Astrocyte (in vitro differentiated cells and primary cell): ENCODE measurements at regions not wholly inside any gene's neighbourhood (a gene's known extent, or its start where the extent isn't known, plus 50 kb on each side); places are given as distances from the start of the nearest gene placed in this dataset.

Experiments
- DNase-seq: peaks from one replicate; pipeline ENCODE4 v3.0.0-alpha.2; 2010; ENCODE audit warnings: low read depth
- FAIRE-seq: peaks from 2 replicates; lab custom pipeline; 2011; peaks lifted over from hg19 to GRCh38; lab: Jason Lieb, UNC
- H2AFZ ChIP-seq: 2 replicates; pipeline ENCODE4 v1.6.0; 2012; ENCODE audit warnings: low read depth, low read length, inconsistent platforms
- H3K27ac ChIP-seq: 2 replicates; pipeline ENCODE4 v1.5.1; 2011; ENCODE audit warnings: low read depth, low read length, inconsistent platforms
- H3K27me3 ChIP-seq: 2 replicates; pipeline ENCODE4 v1.6.0; 2011; ENCODE audit warnings: low read length, inconsistent platforms; ENCODE audit not compliant: insufficient read depth
- H3K36me3 ChIP-seq: 2 replicates; pipeline ENCODE4 v1.5.1; 2011; ENCODE audit warnings: low read length, inconsistent platforms; ENCODE audit not compliant: insufficient read depth
- H3K4me1 ChIP-seq: 2 replicates; pipeline ENCODE4 v1.5.1; 2011; ENCODE audit warnings: low read length, inconsistent platforms; ENCODE audit not compliant: insufficient read depth
- H3K4me2 ChIP-seq: 2 replicates; pipeline ENCODE4 v1.6.0; 2012; ENCODE audit warnings: low read length, inconsistent platforms
- H3K4me3 ChIP-seq: 2 replicates; pipeline ENCODE4 v1.5.1; 2011; ENCODE audit warnings: low read depth, mild to moderate bottlenecking, low read length, inconsistent platforms; ENCODE audit not compliant: insufficient read depth
- H3K79me2 ChIP-seq: 2 replicates; pipeline ENCODE4 v1.6.0; 2012; ENCODE audit warnings: mild to moderate bottlenecking, low read length, inconsistent platforms; ENCODE audit not compliant: insufficient read depth
- H3K9ac ChIP-seq: 2 replicates; pipeline ENCODE4 v1.6.0; 2012; ENCODE audit warnings: mild to moderate bottlenecking, low read length, inconsistent platforms
- H3K9me3 ChIP-seq: 2 replicates; pipeline ENCODE4 v1.5.1; 2012; ENCODE audit warnings: low read depth, mild to moderate bottlenecking, low read length, inconsistent platforms; ENCODE audit not compliant: insufficient read depth
- H4K20me1 ChIP-seq: 2 replicates; pipeline ENCODE4 v1.6.0; 2012; ENCODE audit warnings: low read length, inconsistent platforms; ENCODE audit not compliant: insufficient read depth
- H3K27ac Mint-ChIP-seq: one replicate; pipeline ENCODE4 v1.8.0; 2021; ENCODE audit warnings: mild to moderate bottlenecking, mixed read lengths; ENCODE audit not compliant: unreplicated experiment
- H3K27me3 Mint-ChIP-seq: one replicate; pipeline ENCODE4 v1.8.0; 2021; ENCODE audit warnings: low read depth, mixed read lengths; ENCODE audit not compliant: unreplicated experiment
- H3K36me3 Mint-ChIP-seq: one replicate; pipeline ENCODE4 v1.8.0; 2021; ENCODE audit warnings: low read depth, mixed read lengths; ENCODE audit not compliant: unreplicated experiment
- H3K4me1 Mint-ChIP-seq: one replicate; pipeline ENCODE4 v1.8.0; 2021; ENCODE audit warnings: low read depth, mixed read lengths; ENCODE audit not compliant: unreplicated experiment
- H3K4me3 Mint-ChIP-seq: one replicate; pipeline ENCODE4 v1.8.0; 2021; ENCODE audit warnings: mild to moderate bottlenecking, moderate library complexity, mixed read lengths; ENCODE audit not compliant: unreplicated experiment
- H3K9me3 Mint-ChIP-seq: one replicate; pipeline ENCODE4 v1.8.0; 2021; ENCODE audit warnings: mild to moderate bottlenecking, mixed read lengths; ENCODE audit not compliant: unreplicated experiment
- EZH2 ChIP-seq: IDR thresholded peaks from 2 replicates; pipeline ENCODE4 v1.6.1; 2012; ENCODE audit warnings: mild to moderate bottlenecking, low read length, inconsistent platforms; ENCODE audit not compliant: insufficient read depth
- TF ChIP-seq, protein P1 (sequence below): IDR thresholded peaks from 2 replicates; pipeline ENCODE4 v1.5.1; 2011; ENCODE audit warnings: low read depth, mild to moderate bottlenecking, inconsistent platforms, low read length, moderate library complexity; ENCODE audit not compliant: insufficient read depth

DNA sequence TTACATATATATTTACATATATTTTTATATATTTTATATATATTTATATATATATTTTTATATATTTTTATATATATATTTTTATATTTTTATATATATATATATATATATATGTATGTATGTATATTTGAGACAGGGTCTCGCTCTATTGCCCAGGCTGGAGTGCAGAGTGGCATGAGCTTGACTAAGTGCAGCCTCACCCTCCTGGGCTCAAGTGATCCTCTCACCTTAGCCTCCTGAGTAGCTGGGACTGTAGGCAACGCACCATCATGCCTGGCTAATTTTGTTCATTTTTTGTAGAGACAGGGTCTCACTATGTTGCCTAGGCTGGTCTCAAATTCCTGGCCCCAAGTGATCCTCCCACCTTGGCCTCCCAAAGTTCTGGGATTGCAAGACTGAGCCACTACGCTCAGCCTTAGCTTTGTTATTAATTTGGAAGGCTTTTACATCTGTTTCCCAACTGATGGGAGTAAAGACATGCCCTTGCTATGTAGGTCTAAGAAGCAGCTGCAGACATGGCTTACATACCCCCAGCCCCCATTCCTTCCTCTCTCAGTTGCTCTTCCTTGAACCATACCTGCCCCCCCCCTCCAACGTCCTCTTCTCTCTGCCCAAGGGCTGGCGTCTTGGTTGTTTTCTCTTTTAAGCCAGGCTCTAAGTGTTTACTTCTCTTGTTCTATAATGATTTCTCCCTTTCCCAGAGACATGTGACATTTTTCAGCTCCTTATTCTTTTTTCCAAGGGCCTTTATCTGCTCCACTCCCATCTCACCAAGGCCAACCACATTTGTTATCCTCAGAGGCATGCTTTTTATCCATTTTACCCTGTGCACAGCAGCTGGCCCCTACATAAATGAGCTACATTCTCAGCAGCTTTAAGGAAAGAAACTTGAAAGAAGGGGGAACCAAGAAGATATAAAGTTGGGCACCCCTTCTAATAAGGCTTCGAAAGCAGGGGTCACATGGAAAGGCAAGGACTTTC is 64.2 kb upstream of the ATF7IP2 start:
- H3K36me3 ChIP-seq, result no peaks in the 10 kb centered on the region
- DNase-seq, result no peak
- no peak for FAIRE-seq
- no peak overlapping the region for H3K9ac ChIP-seq
- H3K9me3 ChIP-seq, result no peaks in the 10 kb centered on the region
- H2AFZ ChIP-seq, result no peak overlapping the region
- H3K4me1 ChIP-seq, result no peaks in the 10 kb centered on the region
- no peak overlapping the region for H3K27ac ChIP-seq
- H3K9me3 Mint-ChIP-seq, result peaks cover 2% of the 10 kb centered on the region
- no peak overlapping the region for H3K4me3 Mint-ChIP-seq
- H3K27ac Mint-ChIP-seq, result no peak overlapping the region
- no peak for TF ChIP-seq EZH2
- TF ChIP-seq, protein P1, sequence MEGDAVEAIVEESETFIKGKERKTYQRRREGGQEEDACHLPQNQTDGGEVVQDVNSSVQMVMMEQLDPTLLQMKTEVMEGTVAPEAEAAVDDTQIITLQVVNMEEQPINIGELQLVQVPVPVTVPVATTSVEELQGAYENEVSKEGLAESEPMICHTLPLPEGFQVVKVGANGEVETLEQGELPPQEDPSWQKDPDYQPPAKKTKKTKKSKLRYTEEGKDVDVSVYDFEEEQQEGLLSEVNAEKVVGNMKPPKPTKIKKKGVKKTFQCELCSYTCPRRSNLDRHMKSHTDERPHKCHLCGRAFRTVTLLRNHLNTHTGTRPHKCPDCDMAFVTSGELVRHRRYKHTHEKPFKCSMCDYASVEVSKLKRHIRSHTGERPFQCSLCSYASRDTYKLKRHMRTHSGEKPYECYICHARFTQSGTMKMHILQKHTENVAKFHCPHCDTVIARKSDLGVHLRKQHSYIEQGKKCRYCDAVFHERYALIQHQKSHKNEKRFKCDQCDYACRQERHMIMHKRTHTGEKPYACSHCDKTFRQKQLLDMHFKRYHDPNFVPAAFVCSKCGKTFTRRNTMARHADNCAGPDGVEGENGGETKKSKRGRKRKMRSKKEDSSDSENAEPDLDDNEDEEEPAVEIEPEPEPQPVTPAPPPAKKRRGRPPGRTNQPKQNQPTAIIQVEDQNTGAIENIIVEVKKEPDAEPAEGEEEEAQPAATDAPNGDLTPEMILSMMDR, result no peak
- H3K36me3 Mint-ChIP-seq, result no peaks in the 10 kb centered on the region
- H3K79me2 ChIP-seq, result no peaks in the 10 kb centered on the region
- no peaks in the 10 kb centered on the region for H4K20me1 ChIP-seq
- H3K27me3 ChIP-seq, result no peaks in the 10 kb centered on the region
- no peaks in the 10 kb centered on the region for H3K27me3 Mint-ChIP-seq
- no peak overlapping the region for H3K4me2 ChIP-seq
- H3K4me3 ChIP-seq, result no peak overlapping the region
- H3K4me1 Mint-ChIP-seq, result no peaks in the 10 kb centered on the region

DNA sequence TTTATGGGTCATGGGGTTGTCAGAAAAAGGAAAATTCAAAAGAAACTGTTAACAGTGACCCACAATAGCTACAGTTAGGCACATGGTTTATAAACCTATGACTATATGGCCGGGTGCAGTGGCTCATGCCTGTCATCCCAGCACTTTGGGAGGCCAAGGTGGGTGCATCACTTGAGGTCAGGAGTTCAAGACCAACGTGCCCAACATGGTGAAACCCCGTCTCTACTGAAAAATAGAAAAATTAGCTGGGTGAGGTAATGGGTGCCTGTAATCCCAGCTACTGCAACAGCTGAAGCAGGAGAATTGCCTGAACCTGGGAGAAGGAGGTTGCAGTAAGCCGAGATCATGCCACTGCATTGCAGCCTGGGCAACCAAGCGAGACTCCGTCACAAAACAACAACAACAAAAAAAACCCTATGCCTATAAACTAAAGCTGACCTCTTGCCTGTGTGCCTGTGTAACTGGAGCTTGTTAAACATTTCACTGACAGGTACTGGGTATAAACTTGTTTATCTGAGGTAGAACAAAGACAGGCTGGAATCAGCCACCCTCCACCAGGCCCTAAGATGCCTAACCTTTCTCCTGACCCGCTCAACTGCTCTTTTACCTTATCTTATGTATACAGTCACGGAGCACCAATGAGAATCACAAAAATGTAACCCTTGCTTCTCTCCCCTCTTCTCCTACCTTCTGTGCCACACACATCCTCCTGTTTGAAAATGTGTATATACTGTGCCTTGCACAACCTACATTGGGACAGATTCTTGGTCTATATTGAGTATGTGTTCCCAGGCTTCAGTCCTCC is 62.9 kb upstream of the ATF7IP2 start:
- H3K27ac Mint-ChIP-seq, result no peak overlapping the region
- DNase-seq (no peak), FAIRE-seq (no peak)
- Histone ChIP-seq H3K4me1 (no peaks in the 10 kb centered on the region), H3K4me2 (no peak overlapping the region), H4K20me1 (no peaks in the 10 kb centered on the region), H3K9me3 (no peaks in the 10 kb centered on the region), H3K36me3 (no peaks in the 10 kb centered on the region), H3K27me3 (no peaks in the 10 kb centered on the region), H3K9ac (no peak overlapping the region), H3K27ac (no peak overlapping the region), H2AFZ (no peak overlapping the region), H3K79me2 (no peaks in the 10 kb centered on the region), H3K4me3 (no peak overlapping the region)
- no peaks in the 10 kb centered on the region for H3K27me3 Mint-ChIP-seq
- no peaks in the 10 kb centered on the region for H3K4me1 Mint-ChIP-seq
- H3K4me3 Mint-ChIP-seq, result no peak overlapping the region
- peaks cover 2% of the 10 kb centered on the region for H3K9me3 Mint-ChIP-seq
- H3K36me3 Mint-ChIP-seq, result no peaks in the 10 kb centered on the region
- TF ChIP-seq EZH2, result no peak
- TF ChIP-seq, protein P1, result no peak
